Activated T-helper 9 cell treated with anti-CD3 and anti-CD28 coated beads, Interleukin-2, amount 50 U/mL, for 16 hours (primary cell): ENCODE measurements at regions not wholly inside any gene's neighbourhood (a gene's known extent, or its start where the extent isn't known, plus 50 kb on each side); places are given as distances from the start of the nearest gene placed in this dataset.
"Not testable (repeated sequence)": the region's sequence is repeated elsewhere in the genome, so short reads cannot be mapped to it uniquely, and the experiment has no call there.

Experiments used
- DNase-seq: peaks from one replicate; pipeline ENCODE4 v3.0.0-alpha.2; 2020; ENCODE audit warnings: low read depth

DNA sequence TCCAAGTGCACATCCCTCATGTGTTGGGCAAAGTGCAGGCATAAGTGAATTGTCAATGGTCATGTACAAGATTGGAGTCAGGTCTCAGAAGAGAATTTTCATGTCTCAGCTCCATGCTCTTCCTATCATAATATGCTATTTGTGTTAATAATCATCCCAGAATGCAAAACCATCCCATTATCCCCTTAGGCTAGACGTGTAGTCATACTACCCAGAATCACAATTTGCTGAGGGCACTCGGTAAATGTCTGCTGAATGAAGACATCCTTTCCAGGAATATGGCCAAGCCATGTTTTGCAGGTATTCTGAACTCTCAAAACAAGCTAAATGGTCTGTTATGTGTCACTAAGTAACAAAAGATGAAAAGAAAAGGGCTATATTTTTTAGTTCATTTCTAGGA, 263.8 kb downstream of the RAD51AP2 start:
- DNase-seq = no peak

DNA sequence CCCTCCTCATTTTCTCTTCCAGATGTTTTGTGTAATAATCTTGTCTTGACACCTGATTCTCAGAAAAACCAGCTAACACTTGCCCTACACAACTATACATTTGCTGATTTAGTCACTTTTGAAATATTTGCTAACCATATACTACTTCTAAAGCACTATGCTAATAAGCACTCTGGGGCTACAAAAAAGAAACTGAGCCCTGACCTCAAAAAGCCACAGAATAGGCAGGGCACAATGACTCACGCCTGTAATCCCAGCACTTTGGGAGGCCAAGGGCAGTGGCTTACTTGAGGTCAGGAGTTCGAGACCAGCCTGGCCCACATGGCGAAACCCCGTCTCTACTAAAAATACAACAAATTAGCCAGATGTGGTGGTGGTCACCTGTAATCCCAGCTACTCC, 266.0 kb downstream of the RAD51AP2 start:
- DNase-seq = no peak

DNA sequence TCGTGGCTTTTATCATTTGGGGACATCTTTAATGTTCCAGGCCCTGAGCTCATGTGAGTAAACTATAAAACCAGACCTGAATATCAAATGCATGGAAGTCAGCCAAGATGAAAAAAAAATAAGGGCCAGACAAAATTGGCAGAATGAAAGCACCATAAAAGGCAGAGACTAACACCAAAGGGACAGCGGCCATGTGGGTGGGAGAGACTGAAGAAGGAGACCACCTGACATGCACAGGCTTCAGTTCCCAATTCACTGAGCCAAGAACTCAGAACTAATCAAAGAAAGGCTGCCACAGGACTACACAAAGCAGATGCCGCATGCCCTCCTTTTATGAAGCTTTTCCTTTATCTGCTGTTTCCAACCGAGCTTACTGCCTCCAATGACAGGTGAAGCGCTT, 267.1 kb downstream of the RAD51AP2 start:
- no peak for DNase-seq

GRCh38 chr2:17249249-17249648, 269.0 kb downstream of the RAD51AP2 start:
- DNase-seq = no peak

- DNase-seq = no peak
Measured at GRCh38 chr2:17245906-17246305, 272.3 kb downstream of the RAD51AP2 start.

GRCh38 chr2:17242813-17243485, 275.3 kb downstream of the RAD51AP2 start:
- DNase-seq = no peak

GRCh38 chr2:17239550-17239949, 278.7 kb downstream of the RAD51AP2 start:
- DNase-seq = no peak

- no peak for DNase-seq
Measured at GRCh38 chr2:17235167-17235566, 283.1 kb downstream of the RAD51AP2 start.

DNA sequence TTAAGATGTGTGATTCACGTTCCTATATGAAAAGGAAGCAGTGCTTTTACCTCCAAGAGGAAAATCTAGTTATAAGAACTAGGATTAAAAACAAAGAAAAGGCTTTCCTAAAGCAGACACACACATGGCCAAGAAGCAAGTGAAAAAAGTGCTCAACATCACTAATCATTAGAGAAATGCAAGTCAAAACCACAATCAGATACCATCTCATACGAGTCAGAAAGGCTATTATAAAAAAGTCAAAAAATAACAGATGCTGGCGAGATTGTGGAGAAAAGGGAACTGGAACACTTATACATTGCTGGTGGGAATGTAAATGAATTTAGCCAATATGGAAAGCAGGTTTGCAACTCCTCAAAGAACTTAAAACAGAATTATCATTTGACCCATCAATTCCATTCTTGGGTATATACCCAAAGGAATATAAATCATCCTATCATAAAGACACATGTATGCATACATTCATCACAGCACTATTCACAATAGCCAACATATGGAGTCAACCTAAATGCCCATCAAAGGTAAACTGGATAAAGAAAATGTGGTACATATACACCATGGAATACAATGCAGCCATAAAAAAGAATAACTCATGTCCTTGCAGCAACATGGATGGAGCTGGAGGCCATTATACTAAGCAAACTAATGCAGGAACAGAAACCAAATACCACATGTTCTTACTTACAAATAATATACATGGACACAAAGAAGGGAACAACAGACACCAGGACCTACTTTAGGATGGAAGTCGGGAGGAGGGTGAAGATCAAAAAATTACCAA, 285.3 kb downstream of the RAD51AP2 start:
- DNase-seq = no peak

DNA sequence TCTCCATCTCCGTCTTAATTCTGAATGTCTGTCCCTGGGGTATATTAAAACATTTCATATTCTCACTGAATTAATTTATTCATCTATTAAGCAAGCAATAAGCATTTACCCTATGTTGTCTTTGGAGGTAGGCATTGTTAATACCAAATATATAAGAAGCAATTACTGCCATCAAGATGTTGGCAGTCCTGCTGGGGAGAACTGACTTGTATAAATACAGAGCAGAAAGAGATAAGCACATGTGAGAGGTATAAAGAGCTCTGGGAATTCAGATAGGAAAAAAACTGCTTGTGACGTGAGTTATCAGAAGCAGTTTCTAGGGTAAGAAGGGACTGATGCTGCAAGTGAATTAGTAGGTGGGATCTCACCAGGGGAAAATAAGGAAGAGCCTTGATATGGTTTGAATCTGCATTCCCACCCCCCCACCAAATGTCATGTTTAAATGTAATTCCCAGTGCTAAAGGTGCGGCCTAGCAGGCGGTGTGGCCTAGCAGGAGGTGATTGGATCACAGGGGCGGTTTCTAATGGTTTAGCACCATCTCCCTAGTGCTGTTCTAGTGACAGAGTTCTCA, 286.8 kb downstream of the RAD51AP2 start:
- no peak for DNase-seq

DNA sequence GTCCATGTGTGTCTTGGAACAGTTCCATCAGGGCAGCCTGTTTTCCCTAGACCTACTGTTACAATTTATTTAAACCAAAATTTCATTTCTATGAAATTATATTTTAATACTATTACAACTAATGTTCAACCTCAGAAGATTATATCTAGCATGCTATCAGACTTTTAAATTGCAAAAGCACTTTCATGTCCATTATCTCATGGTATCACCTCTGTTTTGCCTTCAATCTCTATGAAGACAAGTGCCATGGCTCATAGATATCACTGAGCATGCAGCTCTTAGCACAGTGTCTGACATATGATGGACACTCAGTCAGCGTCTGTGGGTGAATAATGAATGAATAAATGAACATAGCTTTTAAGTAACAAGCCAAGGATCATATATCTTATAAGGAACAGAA, 288.8 kb downstream of the RAD51AP2 start:
- no peak for DNase-seq

DNA sequence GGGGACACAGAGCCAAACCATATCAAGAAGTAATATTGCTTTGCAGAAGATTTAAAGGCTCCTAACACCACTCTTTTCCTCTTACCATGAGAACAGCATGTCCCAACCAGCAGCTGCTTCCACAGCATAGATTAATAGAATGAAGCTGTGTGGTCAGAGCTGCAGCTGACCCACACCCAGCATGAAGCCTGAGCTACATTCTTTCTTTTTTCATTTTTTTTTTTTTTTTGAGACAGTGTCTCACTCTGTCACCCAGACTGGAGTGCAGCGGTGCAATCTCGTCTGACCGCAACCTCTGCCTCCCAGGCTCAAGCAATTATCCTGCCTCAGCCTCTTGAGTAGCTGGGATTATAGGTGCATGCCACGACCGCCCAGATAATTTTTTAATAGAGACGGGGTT, 289.8 kb downstream of the RAD51AP2 start:
- DNase-seq = no peak

- DNase-seq = no peak
Measured at GRCh38 chr2:17227856-17228255, 290.4 kb downstream of the RAD51AP2 start.

DNA sequence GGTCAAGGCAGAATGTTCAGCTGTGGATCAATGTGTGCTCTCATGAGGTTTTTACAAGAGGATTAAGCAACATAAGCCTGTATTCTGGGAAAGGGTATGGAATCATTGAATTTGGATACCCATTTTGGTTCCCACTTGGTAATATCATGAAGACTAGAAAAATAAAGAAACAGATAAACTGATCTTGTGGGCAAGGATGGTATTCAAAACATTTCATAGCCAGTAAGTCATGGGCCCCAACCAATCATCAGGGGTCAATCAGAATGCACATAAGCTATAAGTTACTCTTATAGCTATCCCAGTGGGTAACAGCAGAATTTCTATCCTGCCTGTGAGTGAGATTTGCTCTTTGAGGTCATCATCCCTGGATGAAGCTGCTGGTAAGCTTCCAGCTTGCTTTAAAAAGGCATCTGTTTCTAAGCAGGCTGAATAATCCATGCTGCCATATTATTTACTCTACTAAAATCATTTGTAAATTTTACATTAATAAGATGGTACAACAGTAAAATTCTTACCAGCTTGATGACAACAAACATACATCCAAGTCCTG, 291.2 kb downstream of the RAD51AP2 start:
- no peak for DNase-seq

DNA sequence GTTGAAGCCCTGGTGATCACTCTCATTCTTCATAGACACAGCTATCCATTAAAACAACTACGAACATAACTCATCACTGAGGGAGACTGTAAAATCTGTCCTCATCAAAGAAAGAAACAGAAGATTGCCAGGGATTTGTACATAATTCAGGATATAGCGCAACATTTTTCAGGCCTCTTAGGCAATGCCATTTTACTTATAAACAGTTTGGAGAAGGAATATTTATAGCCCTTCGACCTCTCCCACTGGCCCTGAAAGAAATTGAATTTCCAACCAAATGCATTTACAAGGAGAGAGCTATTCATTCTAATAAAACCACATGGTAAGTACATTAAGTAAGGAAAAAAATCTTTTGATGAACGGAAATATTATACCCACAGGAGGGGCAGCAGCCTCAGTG, 295.0 kb downstream of the RAD51AP2 start:
- no peak for DNase-seq

DNA sequence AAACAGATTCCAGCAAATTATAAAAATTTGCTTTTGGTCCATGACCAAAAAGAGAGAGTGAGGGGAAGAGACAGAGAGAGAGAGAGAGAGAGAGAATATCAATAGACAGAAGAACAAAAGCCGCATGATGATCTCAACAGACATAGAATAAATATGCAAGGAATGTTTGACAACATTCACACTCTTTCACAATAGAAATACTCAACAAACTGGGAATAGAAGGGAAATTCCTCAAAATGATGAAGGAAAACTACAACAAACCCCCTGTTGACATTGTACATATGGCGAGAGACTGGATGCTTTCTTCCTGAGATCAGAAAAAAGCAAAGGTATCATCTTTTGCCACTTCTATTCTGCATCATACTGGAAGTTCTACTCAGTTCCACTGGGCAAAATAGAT, 309.7 kb downstream of the RAD51AP2 start:
- no peak for DNase-seq

GRCh38 chr2:17206771-17207170, 311.5 kb downstream of the RAD51AP2 start:
- DNase-seq = no peak

- not testable (repeated sequence) for DNase-seq
Measured at GRCh38 chr2:17204214-17204613, 314.0 kb downstream of the RAD51AP2 start.

- not testable (repeated sequence) for DNase-seq
Measured at GRCh38 chr2:17202628-17203027, 315.6 kb downstream of the RAD51AP2 start.

GRCh38 chr2:17199741-17200140, 318.5 kb downstream of the RAD51AP2 start:
- DNase-seq = no peak

DNA sequence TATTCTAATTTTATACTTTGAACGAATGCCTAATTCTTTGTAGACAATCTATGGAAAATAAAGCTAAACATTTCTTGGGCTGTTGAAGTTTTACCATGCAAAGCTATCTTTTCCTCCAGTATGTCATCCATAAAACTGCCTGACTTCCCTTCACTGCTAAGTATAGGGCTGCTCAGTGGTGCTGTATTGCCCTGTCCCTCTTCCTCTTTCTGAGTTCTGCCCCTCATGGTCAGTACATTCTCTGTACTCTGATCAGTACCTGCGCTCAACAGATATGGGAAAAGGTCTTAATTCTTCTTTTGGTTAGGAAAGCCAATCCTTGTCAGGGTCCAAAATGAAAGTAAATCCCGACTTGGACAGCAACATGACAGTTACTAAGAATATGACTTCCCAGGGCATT, 321.9 kb downstream of the RAD51AP2 start:
- no peak for DNase-seq

- no peak for DNase-seq
Measured at GRCh38 chr2:17195016-17195415, 323.2 kb downstream of the RAD51AP2 start.

- no peak for DNase-seq
Measured at GRCh38 chr2:17194083-17194482, 324.2 kb downstream of the RAD51AP2 start.
